H1 (cell line): ENCODE measurements at regions not wholly inside any gene's neighbourhood (a gene's known extent, or its start where the extent isn't known, plus 50 kb on each side); places are given as distances from the start of the nearest gene placed in this dataset.

Source experiments
- CEBPB ChIP-seq: IDR thresholded peaks from 2 replicates; pipeline ENCODE4 v1.6.1; 2012; ENCODE audit warnings: low read depth, low read length
- CREB1 ChIP-seq: IDR thresholded peaks from 2 replicates; pipeline ENCODE4 v1.6.1; 2012; ENCODE audit warnings: inconsistent platforms
- FOSL1 ChIP-seq: IDR thresholded peaks from 2 replicates; pipeline ENCODE4 v1.6.1; 2011; ENCODE audit warnings: mild to moderate bottlenecking, low read depth, low read length, moderate library complexity; ENCODE audit not compliant: insufficient read depth
- GABPA ChIP-seq: IDR thresholded peaks from 2 replicates; pipeline ENCODE4 v1.6.1; 2011; ENCODE audit warnings: mild to moderate bottlenecking, low read length, moderate library complexity, borderline replicate concordance; ENCODE audit not compliant: insufficient read depth
- POLR2A ChIP-seq, 2 experiments: IDR thresholded peaks; 1 replicate in 1 of 2; 2 replicates in 1 of 2; pipeline ENCODE4 v1.6.1; 2011; ENCODE audit warnings: low read depth in 2 of 2, low read length in 2 of 2, mild to moderate bottlenecking in 2 of 2; ENCODE audit errors: control extremely low read depth in 1 of 2
- POLR2AphosphoS5 ChIP-seq: IDR thresholded peaks from 2 replicates; pipeline ENCODE4 v1.6.1; 2011; ENCODE audit warnings: low read depth, low read length
- SIX5 ChIP-seq: IDR thresholded peaks from 2 replicates; pipeline ENCODE4 v1.6.1; 2011; ENCODE audit warnings: mild to moderate bottlenecking, low read depth, low read length
- SP2 ChIP-seq: IDR thresholded peaks from 2 replicates; pipeline ENCODE4 v1.6.1; 2012; ENCODE audit warnings: mild to moderate bottlenecking, low read length, inconsistent platforms
- TEAD4 ChIP-seq: IDR thresholded peaks from 2 replicates; pipeline ENCODE4 v1.6.1; 2012; ENCODE audit warnings: low read depth, low read length, inconsistent platforms, mixed read lengths
- TF ChIP-seq, protein P1 (sequence below), 3 experiments: IDR thresholded peaks; 1 replicate in 2 of 3; 2 replicates in 1 of 3; pipeline versions ENCODE4 v1.5.1 to v1.6.1; 2011; ENCODE audit warnings: low read length in 3 of 3, mild to moderate bottlenecking in 3 of 3, inconsistent platforms in 2 of 3, low read depth in 1 of 3, moderate library complexity in 1 of 3; ENCODE audit not compliant: insufficient read depth in 1 of 3; ENCODE audit errors: control extremely low read depth in 1 of 3
- TF ChIP-seq, protein P2 (sequence below): IDR thresholded peaks from 2 replicates; pipeline ENCODE4 v1.6.1; 2012; ENCODE audit warnings: low read length, inconsistent platforms

GRCh38 chr10:78568620-78569019 lies 500.1 kb upstream of the ZMIZ1 start:
- no peak for TF ChIP-seq POLR2A (IDR thresholded peaks at IDR 0.05; ENCODE audit: control extremely low read depth in 1 of 2, low read depth in 2 of 2, low read length in 2 of 2)
- TF ChIP-seq GABPA = no peak
- no peak for TF ChIP-seq FOSL1
- TF ChIP-seq, protein P1, sequence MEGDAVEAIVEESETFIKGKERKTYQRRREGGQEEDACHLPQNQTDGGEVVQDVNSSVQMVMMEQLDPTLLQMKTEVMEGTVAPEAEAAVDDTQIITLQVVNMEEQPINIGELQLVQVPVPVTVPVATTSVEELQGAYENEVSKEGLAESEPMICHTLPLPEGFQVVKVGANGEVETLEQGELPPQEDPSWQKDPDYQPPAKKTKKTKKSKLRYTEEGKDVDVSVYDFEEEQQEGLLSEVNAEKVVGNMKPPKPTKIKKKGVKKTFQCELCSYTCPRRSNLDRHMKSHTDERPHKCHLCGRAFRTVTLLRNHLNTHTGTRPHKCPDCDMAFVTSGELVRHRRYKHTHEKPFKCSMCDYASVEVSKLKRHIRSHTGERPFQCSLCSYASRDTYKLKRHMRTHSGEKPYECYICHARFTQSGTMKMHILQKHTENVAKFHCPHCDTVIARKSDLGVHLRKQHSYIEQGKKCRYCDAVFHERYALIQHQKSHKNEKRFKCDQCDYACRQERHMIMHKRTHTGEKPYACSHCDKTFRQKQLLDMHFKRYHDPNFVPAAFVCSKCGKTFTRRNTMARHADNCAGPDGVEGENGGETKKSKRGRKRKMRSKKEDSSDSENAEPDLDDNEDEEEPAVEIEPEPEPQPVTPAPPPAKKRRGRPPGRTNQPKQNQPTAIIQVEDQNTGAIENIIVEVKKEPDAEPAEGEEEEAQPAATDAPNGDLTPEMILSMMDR (IDR thresholded peaks at IDR 0.05; ENCODE audit: control extremely low read depth in 1 of 3, insufficient read depth in 1 of 3, low read depth in 1 of 3, low read length in 3 of 3) = no peak
- TF ChIP-seq, protein P2, sequence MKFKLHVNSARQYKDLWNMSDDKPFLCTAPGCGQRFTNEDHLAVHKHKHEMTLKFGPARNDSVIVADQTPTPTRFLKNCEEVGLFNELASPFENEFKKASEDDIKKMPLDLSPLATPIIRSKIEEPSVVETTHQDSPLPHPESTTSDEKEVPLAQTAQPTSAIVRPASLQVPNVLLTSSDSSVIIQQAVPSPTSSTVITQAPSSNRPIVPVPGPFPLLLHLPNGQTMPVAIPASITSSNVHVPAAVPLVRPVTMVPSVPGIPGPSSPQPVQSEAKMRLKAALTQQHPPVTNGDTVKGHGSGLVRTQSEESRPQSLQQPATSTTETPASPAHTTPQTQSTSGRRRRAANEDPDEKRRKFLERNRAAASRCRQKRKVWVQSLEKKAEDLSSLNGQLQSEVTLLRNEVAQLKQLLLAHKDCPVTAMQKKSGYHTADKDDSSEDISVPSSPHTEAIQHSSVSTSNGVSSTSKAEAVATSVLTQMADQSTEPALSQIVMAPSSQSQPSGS = no peak
- no peak for TF ChIP-seq CREB1
- no peak for TF ChIP-seq CEBPB
- no peak for TF ChIP-seq SP2
- TF ChIP-seq POLR2AphosphoS5 = no peak
- no peak for TF ChIP-seq SIX5
- TF ChIP-seq TEAD4 = no peak
